Endothelial cell of umbilical vein (primary cell): ENCODE measurements at regions not wholly inside any gene's neighbourhood (a gene's known extent, or its start where the extent isn't known, plus 50 kb on each side); places are given as distances from the start of the nearest gene placed in this dataset.

Source experiments
- BruUV-seq: library from RNA; stranded (reverse); fragments of 400-500 nt; replicated peaks from 2 replicates; lab custom pipeline; 2021; lab: Mats Ljungman, UMichigan
- CTCF ChIA-PET: fragments of 300-600, 350-600 bp; sonication (Branson Sonifier 250); formaldehyde crosslinking; loops from one replicate; lab custom pipeline; 2021; ENCODE audit warnings: antibody characterized with exemption, inconsistent platforms; lab: Charles Lee
- POLR2A ChIA-PET: fragments of 300-600, 350-600 bp; sonication (Branson Sonifier 250); formaldehyde crosslinking; loops from one replicate; lab custom pipeline; 2021; ENCODE audit warnings: antibody characterized with exemption, inconsistent platforms; lab: Charles Lee
- DNase-seq: peaks from one replicate; pipeline ENCODE4 v3.0.0-alpha.2; 2011; ENCODE audit warnings: low read depth, low spot score
- FAIRE-seq: peaks from 2 replicates; lab custom pipeline; 2011; peaks lifted over from hg19 to GRCh38; lab: Jason Lieb, UNC
- H2AFZ ChIP-seq: 2 replicates; pipeline ENCODE4 v1.6.0; 2012; ENCODE audit warnings: low read depth, low read length, control low read depth, inconsistent platforms
- H3K27ac ChIP-seq: 2 replicates; pipeline ENCODE4 v1.5.1; 2011; ENCODE audit warnings: low read depth, mild to moderate bottlenecking, control low read depth, low read length, moderate library complexity; ENCODE audit not compliant: insufficient read depth
- H3K27me3 ChIP-seq, 2 experiments: 2 replicates each; pipeline versions ENCODE4 v1.6.0 to v1.6.1; 2011; ENCODE audit warnings: low read length in 2 of 2, mixed read lengths in 1 of 2; ENCODE audit not compliant: control insufficient read depth in 2 of 2, insufficient read depth in 2 of 2
- H3K36me3 ChIP-seq, 2 experiments: 2 replicates in 1 of 2; 3 replicates in 1 of 2; pipeline ENCODE4 v1.5.1; 2011; ENCODE audit warnings: low read length in 2 of 2, mild to moderate bottlenecking in 1 of 2, moderate library complexity in 1 of 2; ENCODE audit not compliant: control insufficient read depth in 2 of 2, insufficient read depth in 2 of 2; ENCODE audit errors: extremely low read depth in 1 of 2
- H3K4me1 ChIP-seq: 3 replicates; pipeline ENCODE4 v1.5.1; 2011; ENCODE audit warnings: mild to moderate bottlenecking, low read length; ENCODE audit not compliant: control insufficient read depth, insufficient read depth; ENCODE audit errors: extremely low read depth
- H3K4me2 ChIP-seq: 2 replicates; pipeline ENCODE4 v1.6.1; 2011; ENCODE audit warnings: low read length, control low read depth, mixed read lengths; ENCODE audit not compliant: insufficient read depth
- H3K4me3 ChIP-seq, 3 experiments: fragments of 200-600 bp in 1 of 3; sonication (generic), shearing (Covaris generic) in 1 of 3; replicated peaks in 1 of 3; 2 replicates each; pipeline ENCODE4 v1.5.1; 2011 to 2016; ENCODE audit warnings: control low read depth in 3 of 3, low read length in 3 of 3, mild to moderate bottlenecking in 2 of 3, inconsistent platforms in 1 of 3, low read depth in 1 of 3, moderate library complexity in 1 of 3; ENCODE audit not compliant: insufficient read depth in 1 of 3
- H3K79me2 ChIP-seq: 2 replicates; pipeline ENCODE4 v1.6.0; 2012; ENCODE audit warnings: low read length, inconsistent platforms; ENCODE audit not compliant: control insufficient read depth, insufficient read depth
- H3K9ac ChIP-seq: replicated peaks from 2 replicates; pipeline ENCODE3; 2011; ENCODE audit warnings: low read length, control low read depth; ENCODE audit not compliant: insufficient read depth; ENCODE audit errors: extremely low read depth
- H3K9me1 ChIP-seq: replicated peaks from 3 replicates; pipeline ENCODE4 v1.6.0; 2011; ENCODE audit warnings: mild to moderate bottlenecking, low read length; ENCODE audit not compliant: control insufficient read depth, insufficient read depth; ENCODE audit errors: extremely low read depth
- H3K9me3 ChIP-seq: replicated peaks from 2 replicates; pipeline ENCODE4 v1.5.1; 2012; ENCODE audit warnings: low read length, inconsistent platforms; ENCODE audit not compliant: control insufficient read depth, insufficient read depth
- H4K20me1 ChIP-seq: replicated peaks from 2 replicates; pipeline ENCODE3; 2011; ENCODE audit warnings: mild to moderate bottlenecking, low read length; ENCODE audit not compliant: control insufficient read depth, insufficient read depth; ENCODE audit errors: extremely low read depth
- EZH2 ChIP-seq: IDR thresholded peaks from 2 replicates; pipeline ENCODE4 v1.6.1; 2012; ENCODE audit warnings: borderline replicate concordance, low read depth, mild to moderate bottlenecking, moderate library complexity, low read length, inconsistent platforms; ENCODE audit not compliant: severe bottlenecking
- FOS ChIP-seq: IDR thresholded peaks from 2 replicates; pipeline ENCODE4 v1.6.1; 2011; ENCODE audit warnings: mild to moderate bottlenecking, low read length, moderate library complexity, borderline replicate concordance; ENCODE audit not compliant: insufficient read depth
- GATA2 ChIP-seq: IDR thresholded peaks from 2 replicates; pipeline ENCODE4 v1.7.0; 2011; ENCODE audit warnings: low read depth, mild to moderate bottlenecking, moderate library complexity, mixed read lengths, low read length; ENCODE audit not compliant: insufficient read length, insufficient read depth
- JUN ChIP-seq: IDR thresholded peaks from 2 replicates; pipeline ENCODE4 v1.6.1; 2011; ENCODE audit warnings: borderline replicate concordance, low read depth; ENCODE audit not compliant: insufficient read length, insufficient read depth
- MAX ChIP-seq: IDR thresholded peaks from 2 replicates; pipeline ENCODE4 v1.6.1; 2011; ENCODE audit not compliant: insufficient read depth, insufficient read length
- MYC ChIP-seq: IDR thresholded peaks from one replicate; pipeline ENCODE4 v1.6.1; 2011; ENCODE audit warnings: mild to moderate bottlenecking, low read depth, low read length
- POLR2A ChIP-seq: IDR thresholded peaks from 2 replicates; pipeline ENCODE4 v1.6.1; 2012; ENCODE audit warnings: low read depth, mild to moderate bottlenecking, control low read depth, low read length
- POLR2AphosphoS5 ChIP-seq: IDR thresholded peaks from 2 replicates; pipeline ENCODE4 v1.6.1; 2012; ENCODE audit warnings: low read depth, mild to moderate bottlenecking, control low read depth, low read length, moderate library complexity; ENCODE audit not compliant: insufficient read depth
- dilution Hi-C: fragments of 300-500 bp; cut with MboI; formaldehyde crosslinking; loops from one replicate; pipeline ENCODE4 v1.15.0; 2019; ENCODE audit warnings: low sequenced_read_pairs; ENCODE audit not compliant: extremely low pct_ligation_motif_present
- intact Hi-C: fragments of 100-400 bp; cut with micrococcal nuclease; formaldehyde crosslinking; loops from one replicate; pipeline ENCODE4 v1.10.0; 2022
- TF ChIP-seq, protein P1 (sequence below), 2 donors: IDR thresholded peaks; 1 replicate in 1 of 2; 2 replicates in 1 of 2; pipeline ENCODE4 v1.5.1; 2011; ENCODE audit warnings: low read length in 2 of 2, mild to moderate bottlenecking in 2 of 2, moderate library complexity in 2 of 2, control low read depth in 1 of 2, inconsistent platforms in 1 of 2, low read depth in 1 of 2; ENCODE audit not compliant: insufficient read depth in 1 of 2; ENCODE audit errors: extremely low read depth in 1 of 2

DNA sequence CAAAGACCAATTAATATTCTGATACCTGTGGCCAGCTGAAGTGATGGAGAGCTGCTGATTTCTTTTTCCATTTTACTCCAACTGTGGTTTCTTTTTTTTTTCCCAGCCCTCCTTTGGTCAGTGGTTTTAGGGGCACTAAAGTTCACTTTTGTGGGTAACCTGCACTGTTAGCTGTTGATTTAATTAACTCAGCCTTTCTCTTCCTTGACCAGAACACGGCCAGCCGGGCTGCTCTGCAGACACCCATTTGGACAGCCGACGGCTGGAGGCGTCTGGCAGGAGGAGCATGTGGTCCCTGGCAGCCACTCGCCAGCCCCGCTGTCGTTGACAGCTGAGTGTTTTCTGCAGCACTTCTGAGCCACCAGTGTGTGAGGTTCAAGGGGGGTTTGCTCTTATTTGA, 136.2 kb upstream of the RUNX3 start:
- dilution Hi-C loops = no loop called here
- CTCF ChIA-PET = no interaction called here
- H3K4me1 ChIP-seq = no peaks in the 10 kb centered on the region
- no peak overlapping the region for H3K4me2 ChIP-seq
- DNase-seq = no peak
- no peaks in the 10 kb centered on the region for H3K36me3 ChIP-seq
- no peaks in the 10 kb centered on the region for H4K20me1 ChIP-seq
- no peaks in the 10 kb centered on the region for H3K9me3 ChIP-seq
- no peak overlapping the region for H3K27ac ChIP-seq
- FAIRE-seq = no peak
- no TSS peak for BruUV-seq
- H3K27me3 ChIP-seq = peaks cover 0 to 4% of the 10 kb centered on the region in 2 experiments
- H2AFZ ChIP-seq = no peak overlapping the region
- no peak for TF ChIP-seq MYC
- TF ChIP-seq POLR2AphosphoS5 = no peak
- no peak for TF ChIP-seq GATA2
- TF ChIP-seq FOS = no peak
- TF ChIP-seq JUN = no peak
- TF ChIP-seq EZH2 = no peak
- TF ChIP-seq POLR2A = no peak
- TF ChIP-seq, protein P1, sequence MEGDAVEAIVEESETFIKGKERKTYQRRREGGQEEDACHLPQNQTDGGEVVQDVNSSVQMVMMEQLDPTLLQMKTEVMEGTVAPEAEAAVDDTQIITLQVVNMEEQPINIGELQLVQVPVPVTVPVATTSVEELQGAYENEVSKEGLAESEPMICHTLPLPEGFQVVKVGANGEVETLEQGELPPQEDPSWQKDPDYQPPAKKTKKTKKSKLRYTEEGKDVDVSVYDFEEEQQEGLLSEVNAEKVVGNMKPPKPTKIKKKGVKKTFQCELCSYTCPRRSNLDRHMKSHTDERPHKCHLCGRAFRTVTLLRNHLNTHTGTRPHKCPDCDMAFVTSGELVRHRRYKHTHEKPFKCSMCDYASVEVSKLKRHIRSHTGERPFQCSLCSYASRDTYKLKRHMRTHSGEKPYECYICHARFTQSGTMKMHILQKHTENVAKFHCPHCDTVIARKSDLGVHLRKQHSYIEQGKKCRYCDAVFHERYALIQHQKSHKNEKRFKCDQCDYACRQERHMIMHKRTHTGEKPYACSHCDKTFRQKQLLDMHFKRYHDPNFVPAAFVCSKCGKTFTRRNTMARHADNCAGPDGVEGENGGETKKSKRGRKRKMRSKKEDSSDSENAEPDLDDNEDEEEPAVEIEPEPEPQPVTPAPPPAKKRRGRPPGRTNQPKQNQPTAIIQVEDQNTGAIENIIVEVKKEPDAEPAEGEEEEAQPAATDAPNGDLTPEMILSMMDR (IDR thresholded peaks at IDR 0.05; ENCODE audit: extremely low read depth in 1 of 2, insufficient read depth in 1 of 2, low read depth in 1 of 2, low read length in 2 of 2) = no peak
- TF ChIP-seq MAX = no peak
- H3K4me3 ChIP-seq = no peak overlapping the region
- H3K9me1 ChIP-seq = no peaks in the 10 kb centered on the region
- intact Hi-C loops = no loop called here
- H3K79me2 ChIP-seq = no peaks in the 10 kb centered on the region
- POLR2A ChIA-PET = no interaction called here
- no peak overlapping the region for H3K9ac ChIP-seq
